KMS-11 (cell line): ENCODE measurements at regions not wholly inside any gene's neighbourhood (a gene's known extent, or its start where the extent isn't known, plus 50 kb on each side); places are given as distances from the start of the nearest gene placed in this dataset.
"Not testable (repeated sequence)": the region's sequence is repeated elsewhere in the genome, so short reads cannot be mapped to it uniquely, and the experiment has no call there.

ENCODE experiments used
- H2AFZ ChIP-seq: fragments of 200-600 bp; sonication (generic); 2 replicates; pipeline ENCODE4 v1.6.1; 2016; ENCODE audit warnings: antibody characterized with exemption, mixed run types, low read depth
- H3K27ac ChIP-seq: fragments of 200-600 bp; sonication (generic); 2 replicates; pipeline ENCODE4 v1.6.1; 2016; ENCODE audit warnings: mild to moderate bottlenecking, mixed run types
- H3K27me3 ChIP-seq: fragments of 200-600 bp; sonication (generic); 2 replicates; pipeline ENCODE4 v1.6.1; 2017; ENCODE audit warnings: mild to moderate bottlenecking, low read depth, mixed run types, moderate library complexity; ENCODE audit not compliant: insufficient read depth
- H3K36me3 ChIP-seq: fragments of 200-600 bp; sonication (generic); 2 replicates; pipeline ENCODE4 v1.6.1; 2017; ENCODE audit warnings: mild to moderate bottlenecking, mixed run types; ENCODE audit not compliant: insufficient read depth
- H3K4me1 ChIP-seq: fragments of 200-600 bp; sonication (generic); 2 replicates; pipeline ENCODE4 v1.6.1; 2016; ENCODE audit warnings: mild to moderate bottlenecking, low read depth, mixed run types; ENCODE audit not compliant: poor library complexity, severe bottlenecking
- H3K4me2 ChIP-seq: fragments of 200-600 bp; sonication (generic); 2 replicates; pipeline ENCODE4 v1.7.0; 2016; ENCODE audit warnings: mild to moderate bottlenecking, mixed run types
- H3K4me3 ChIP-seq: fragments of 200-600 bp; sonication (generic); IDR thresholded peaks from 2 replicates; pipeline ENCODE4 v1.6.1; 2017; ENCODE audit warnings: low read depth, low read length, mixed read lengths; ENCODE audit not compliant: insufficient read depth
- H3K79me2 ChIP-seq: fragments of 200-600 bp; sonication (generic); 2 replicates; pipeline ENCODE4 v1.6.1; 2016; ENCODE audit warnings: low read depth, mixed run types; ENCODE audit not compliant: insufficient read depth
- H3K9ac ChIP-seq: fragments of 200-600 bp; sonication (generic); 2 replicates; pipeline ENCODE4 v1.6.1; 2016; ENCODE audit warnings: mild to moderate bottlenecking, mixed run types
- H4K20me1 ChIP-seq: fragments of 200-600 bp; sonication (generic); 2 replicates; pipeline ENCODE4 v1.6.1; 2016; ENCODE audit warnings: mild to moderate bottlenecking, mixed run types; ENCODE audit not compliant: insufficient read depth
- TF ChIP-seq, protein P1 (sequence below): fragments of 200-600 bp; sonication (generic); conservative IDR thresholded peaks from 2 replicates; pipeline ENCODE4 v1.6.1; 2017; ENCODE audit warnings: low read depth, mild to moderate bottlenecking, antibody characterized with exemption, low read length, moderate library complexity, mixed read lengths

- H3K4me2 ChIP-seq = no peak overlapping the region
- H3K27me3 ChIP-seq = 0 out of 2 replicates have a peak, but pooled peaks cover 2% of the 10 kb centered on the region
- no peak overlapping the region for H3K4me3 ChIP-seq
- H2AFZ ChIP-seq = no peak overlapping the region
- H3K9ac ChIP-seq = no peak overlapping the region
- no peaks in the 10 kb centered on the region for H3K4me1 ChIP-seq
- H4K20me1 ChIP-seq = no peaks in the 10 kb centered on the region
- no peaks in the 10 kb centered on the region for H3K36me3 ChIP-seq
- H3K79me2 ChIP-seq = no peaks in the 10 kb centered on the region
- no peak overlapping the region for H3K27ac ChIP-seq
- TF ChIP-seq, protein P1, sequence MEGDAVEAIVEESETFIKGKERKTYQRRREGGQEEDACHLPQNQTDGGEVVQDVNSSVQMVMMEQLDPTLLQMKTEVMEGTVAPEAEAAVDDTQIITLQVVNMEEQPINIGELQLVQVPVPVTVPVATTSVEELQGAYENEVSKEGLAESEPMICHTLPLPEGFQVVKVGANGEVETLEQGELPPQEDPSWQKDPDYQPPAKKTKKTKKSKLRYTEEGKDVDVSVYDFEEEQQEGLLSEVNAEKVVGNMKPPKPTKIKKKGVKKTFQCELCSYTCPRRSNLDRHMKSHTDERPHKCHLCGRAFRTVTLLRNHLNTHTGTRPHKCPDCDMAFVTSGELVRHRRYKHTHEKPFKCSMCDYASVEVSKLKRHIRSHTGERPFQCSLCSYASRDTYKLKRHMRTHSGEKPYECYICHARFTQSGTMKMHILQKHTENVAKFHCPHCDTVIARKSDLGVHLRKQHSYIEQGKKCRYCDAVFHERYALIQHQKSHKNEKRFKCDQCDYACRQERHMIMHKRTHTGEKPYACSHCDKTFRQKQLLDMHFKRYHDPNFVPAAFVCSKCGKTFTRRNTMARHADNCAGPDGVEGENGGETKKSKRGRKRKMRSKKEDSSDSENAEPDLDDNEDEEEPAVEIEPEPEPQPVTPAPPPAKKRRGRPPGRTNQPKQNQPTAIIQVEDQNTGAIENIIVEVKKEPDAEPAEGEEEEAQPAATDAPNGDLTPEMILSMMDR = no peak
These were observed 61.4 kb upstream of the LOC128125822 start for GRCh38 chr6:63510849-63511248.

DNA sequence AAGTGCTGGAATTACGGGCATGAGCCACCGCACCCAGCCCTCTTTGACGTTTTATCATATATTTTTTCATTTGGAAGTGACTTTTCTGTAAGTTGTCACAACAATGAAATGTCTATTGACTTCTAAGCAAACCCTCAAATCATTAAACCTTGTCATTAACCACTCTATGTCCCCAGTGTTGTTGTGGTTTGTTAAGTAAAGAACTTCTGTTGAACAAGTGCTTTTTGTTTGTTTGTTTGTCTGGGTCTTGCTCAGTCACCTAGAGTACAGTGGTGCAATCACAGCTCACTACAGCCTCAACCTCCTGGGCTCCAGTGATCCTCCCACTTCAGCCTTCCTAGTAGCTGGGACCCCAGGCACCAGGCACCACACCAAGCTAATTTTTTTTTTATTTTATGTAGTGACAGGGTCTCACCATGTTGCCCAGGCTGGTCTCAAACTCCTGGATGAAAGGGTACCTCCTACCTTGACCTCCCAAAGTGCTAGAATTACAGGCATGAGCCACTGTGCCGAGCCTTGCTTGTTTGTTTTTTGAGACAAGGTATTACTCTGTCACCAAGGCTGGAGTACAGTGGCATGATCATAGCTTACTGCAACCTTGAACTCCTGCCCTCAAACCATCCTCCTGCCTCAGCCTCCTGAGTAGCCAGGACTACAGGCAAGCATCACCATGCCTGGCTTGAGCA lies 57.6 kb upstream of the LOC128125822 start:
- Histone ChIP-seq H3K36me3 (no peaks in the 10 kb centered on the region), H2AFZ (no peak overlapping the region), H3K9ac (no peak overlapping the region), H3K4me3 (no peak overlapping the region), H3K4me2 (no peak overlapping the region), H3K27me3 (0 out of 2 replicates have a peak, but pooled peaks cover 2% of the 10 kb centered on the region), H4K20me1 (no peaks in the 10 kb centered on the region), H3K4me1 (peaks cover 5% of the 10 kb centered on the region), H3K27ac (no peak overlapping the region), H3K79me2 (no peaks in the 10 kb centered on the region)
- TF ChIP-seq, protein P1 = no peak

- H4K20me1 ChIP-seq, H3K36me3 ChIP-seq, H3K79me2 ChIP-seq, H2AFZ ChIP-seq, H3K27ac ChIP-seq, H3K4me3 ChIP-seq, H3K27me3 ChIP-seq, H3K4me2 ChIP-seq, H3K9ac ChIP-seq, H3K4me1 ChIP-seq: not testable (repeated sequence)
These were observed 57.1 kb upstream of the LOC128125822 start for GRCh38 chr6:63515227-63515626.

DNA sequence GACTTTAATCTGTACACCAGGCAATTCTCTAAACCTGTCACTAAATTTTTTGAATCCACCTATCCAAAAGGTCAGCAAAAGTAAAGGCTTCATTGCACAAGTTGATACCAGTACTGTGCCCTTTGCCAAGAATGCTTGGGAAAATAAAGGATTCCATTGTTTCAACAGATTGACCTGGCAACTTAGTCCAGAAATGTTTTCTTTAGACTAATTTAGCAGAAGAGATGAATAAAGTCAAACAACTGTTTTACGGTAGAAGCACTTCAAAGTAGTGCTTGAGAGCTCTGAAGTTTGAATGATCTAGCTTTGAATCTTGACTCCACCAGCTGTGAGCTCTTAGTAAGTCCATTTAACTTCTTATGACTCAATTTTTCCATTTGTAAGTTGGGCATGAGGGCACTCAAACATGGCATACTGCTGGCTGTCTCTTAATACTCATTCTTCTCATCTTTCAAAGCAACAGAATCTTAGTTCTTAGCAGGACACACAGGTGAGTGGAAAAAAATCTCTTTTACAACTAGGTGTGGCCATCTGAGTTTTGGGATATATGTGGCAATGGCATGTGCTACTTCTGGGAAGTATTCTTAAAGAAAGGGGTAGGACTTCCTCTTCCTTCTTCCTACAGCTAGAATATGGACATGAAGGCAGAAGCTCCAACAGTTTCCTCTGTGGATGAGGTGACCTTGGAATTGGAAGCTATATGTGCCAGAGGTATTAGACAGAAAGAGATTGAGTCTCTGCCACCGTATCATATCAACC lies 55.9 kb upstream of the LOC128125822 start:
- Histone ChIP-seq H3K4me1 (peaks cover 5% of the 10 kb centered on the region), H3K4me3 (no peak overlapping the region)
- TF ChIP-seq, protein P1 = no peak

GRCh38 chr6:63517221-63517620 lies 55.1 kb upstream of the LOC128125822 start:
- no peak overlapping the region for H3K27ac ChIP-seq
- H2AFZ ChIP-seq = no peak overlapping the region
- H3K36me3 ChIP-seq = no peaks in the 10 kb centered on the region
- H3K4me1 ChIP-seq = peaks cover 5% of the 10 kb centered on the region
- no peaks in the 10 kb centered on the region for H4K20me1 ChIP-seq
- H3K4me3 ChIP-seq = no peak overlapping the region
- H3K79me2 ChIP-seq = no peaks in the 10 kb centered on the region
- TF ChIP-seq, protein P1 = no peak
- no peak overlapping the region for H3K9ac ChIP-seq
- H3K27me3 ChIP-seq = 0 out of 2 replicates have a peak, but pooled peaks cover 2% of the 10 kb centered on the region
- no peak overlapping the region for H3K4me2 ChIP-seq

More for the DNA sequence above, 55.9 kb upstream of the LOC128125822 start:
- Histone ChIP-seq H3K27ac (no peak overlapping the region), H3K27me3 (0 out of 2 replicates have a peak, but pooled peaks cover 2% of the 10 kb centered on the region), H3K79me2 (no peaks in the 10 kb centered on the region), H4K20me1 (no peaks in the 10 kb centered on the region), H2AFZ (no peak overlapping the region), H3K9ac (no peak overlapping the region), H3K36me3 (no peaks in the 10 kb centered on the region), H3K4me2 (no peak overlapping the region)
